SK-N-SH treated with all-trans-retinoic acid at 6 μM for 48 hours (cell line): ENCODE measurements at regions not wholly inside any gene's neighbourhood (a gene's known extent, or its start where the extent isn't known, plus 50 kb on each side); places are given as distances from the start of the nearest gene placed in this dataset.

ENCODE experiments used
- BACH2 ChIP-seq: fragments of 250-450 bp; sonication (Bioruptor Pico); IDR thresholded peaks from 2 replicates; pipeline ENCODE4 v1.9.0; 2021; ENCODE audit warnings: mild to moderate bottlenecking, borderline replicate concordance
- CREB5 ChIP-seq: fragments of 250-450 bp; sonication (Bioruptor Pico); IDR thresholded peaks from 2 replicates; pipeline ENCODE4 v1.5.1; 2020; ENCODE audit warnings: low read depth, mild to moderate bottlenecking, moderate library complexity
- CSDC2 ChIP-seq: fragments of 250-450 bp; sonication (Bioruptor Pico); IDR thresholded peaks from 2 replicates; pipeline ENCODE4 v1.5.0; 2020; ENCODE audit warnings: mild to moderate bottlenecking, moderate library complexity
- OSR1 ChIP-seq: fragments of 250-450 bp; sonication (Bioruptor Pico); IDR thresholded peaks from 2 replicates; pipeline ENCODE4 v1.8.0; 2022; ENCODE audit warnings: moderate library complexity, mild to moderate bottlenecking, inconsistent platforms
- RARB ChIP-seq: fragments of 250-450 bp; sonication (Bioruptor Pico); IDR thresholded peaks from 2 replicates; pipeline ENCODE4 v1.8.0; 2021; ENCODE audit warnings: mild to moderate bottlenecking, moderate library complexity
- TCF4 ChIP-seq: fragments of 250-450 bp; sonication (Bioruptor Pico); IDR thresholded peaks from 2 replicates; pipeline ENCODE4 v1.8.0; 2021; ENCODE audit warnings: mild to moderate bottlenecking, moderate library complexity, borderline replicate concordance
- ZFP3 ChIP-seq: fragments of 250-450 bp; sonication (Bioruptor Pico); IDR thresholded peaks from 2 replicates; pipeline ENCODE4 v1.5.0; 2020; ENCODE audit warnings: mild to moderate bottlenecking, moderate library complexity
- ZFP30 ChIP-seq: fragments of 450-650 bp; formaldehyde crosslinking; IDR thresholded peaks from 2 replicates; pipeline ENCODE4 v1.5.0; 2022; ENCODE audit warnings: mild to moderate bottlenecking, moderate library complexity
- ZNF70 ChIP-seq: fragments of 450-650 bp; formaldehyde crosslinking; IDR thresholded peaks from 2 replicates; pipeline ENCODE4 v1.5.0; 2020; ENCODE audit warnings: mild to moderate bottlenecking, moderate library complexity
- ZNF8 ChIP-seq: fragments of 450-650 bp; formaldehyde crosslinking; IDR thresholded peaks from 2 replicates; pipeline ENCODE4 v1.5.0; 2020; ENCODE audit warnings: mild to moderate bottlenecking, moderate library complexity
- TF ChIP-seq, protein P1 (sequence below): fragments of 250-450 bp; sonication (Bioruptor Pico); IDR thresholded peaks from 2 replicates; pipeline ENCODE4 v1.5.1; 2021; ENCODE audit warnings: mild to moderate bottlenecking, moderate library complexity
- TF ChIP-seq, protein P2 (sequence below): fragments of 250-450 bp; sonication (Bioruptor Pico); IDR thresholded peaks from 2 replicates; pipeline ENCODE4 v1.8.0; 2021; ENCODE audit warnings: low read depth, mild to moderate bottlenecking, moderate library complexity, borderline replicate concordance
- TF ChIP-seq, protein P3 (sequence below): fragments of 250-450 bp; sonication (Bioruptor Pico); IDR thresholded peaks from 2 replicates; pipeline ENCODE4 v1.5.0; 2020; ENCODE audit warnings: mild to moderate bottlenecking, moderate library complexity
- TF ChIP-seq, protein P4 (sequence below): fragments of 250-450 bp; sonication (Bioruptor Pico); IDR thresholded peaks from 2 replicates; pipeline ENCODE4 v1.8.0; 2020; ENCODE audit warnings: mild to moderate bottlenecking, moderate library complexity, borderline replicate concordance

DNA sequence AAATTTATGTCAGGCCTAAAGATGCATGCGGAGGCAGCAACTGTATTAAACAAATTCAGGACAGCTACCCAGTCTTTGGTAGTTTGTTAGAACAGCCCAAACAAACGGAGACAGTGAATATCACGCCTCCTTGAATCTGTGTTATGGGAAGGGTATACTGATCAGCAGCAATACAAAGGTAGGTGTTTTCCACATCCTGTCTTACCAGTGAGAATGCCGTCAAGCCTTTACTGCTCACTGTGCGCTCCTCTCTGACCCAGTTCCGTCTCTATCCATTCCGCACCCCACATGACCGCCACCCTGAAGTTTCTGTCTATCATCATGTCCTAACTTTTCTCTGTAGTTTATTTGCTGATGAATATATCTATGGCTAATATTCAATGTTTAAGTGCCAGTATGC is 473.3 kb downstream of the LPIN1 start:
- TF ChIP-seq CREB5 (CRISPR knock-in tag), result no peak
- TF ChIP-seq, protein P1, sequence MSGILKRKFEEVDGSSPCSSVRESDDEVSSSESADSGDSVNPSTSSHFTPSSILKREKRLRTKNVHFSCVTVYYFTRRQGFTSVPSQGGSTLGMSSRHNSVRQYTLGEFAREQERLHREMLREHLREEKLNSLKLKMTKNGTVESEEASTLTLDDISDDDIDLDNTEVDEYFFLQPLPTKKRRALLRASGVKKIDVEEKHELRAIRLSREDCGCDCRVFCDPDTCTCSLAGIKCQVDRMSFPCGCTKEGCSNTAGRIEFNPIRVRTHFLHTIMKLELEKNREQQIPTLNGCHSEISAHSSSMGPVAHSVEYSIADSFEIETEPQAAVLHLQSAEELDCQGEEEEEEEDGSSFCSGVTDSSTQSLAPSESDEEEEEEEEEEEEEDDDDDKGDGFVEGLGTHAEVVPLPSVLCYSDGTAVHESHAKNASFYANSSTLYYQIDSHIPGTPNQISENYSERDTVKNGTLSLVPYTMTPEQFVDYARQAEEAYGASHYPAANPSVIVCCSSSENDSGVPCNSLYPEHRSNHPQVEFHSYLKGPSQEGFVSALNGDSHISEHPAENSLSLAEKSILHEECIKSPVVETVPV (CRISPR knock-in tag), result no peak
- TF ChIP-seq OSR1 (CRISPR knock-in tag), result no peak
- TF ChIP-seq RARB (CRISPR knock-in tag), result no peak
- TF ChIP-seq, protein P2, sequence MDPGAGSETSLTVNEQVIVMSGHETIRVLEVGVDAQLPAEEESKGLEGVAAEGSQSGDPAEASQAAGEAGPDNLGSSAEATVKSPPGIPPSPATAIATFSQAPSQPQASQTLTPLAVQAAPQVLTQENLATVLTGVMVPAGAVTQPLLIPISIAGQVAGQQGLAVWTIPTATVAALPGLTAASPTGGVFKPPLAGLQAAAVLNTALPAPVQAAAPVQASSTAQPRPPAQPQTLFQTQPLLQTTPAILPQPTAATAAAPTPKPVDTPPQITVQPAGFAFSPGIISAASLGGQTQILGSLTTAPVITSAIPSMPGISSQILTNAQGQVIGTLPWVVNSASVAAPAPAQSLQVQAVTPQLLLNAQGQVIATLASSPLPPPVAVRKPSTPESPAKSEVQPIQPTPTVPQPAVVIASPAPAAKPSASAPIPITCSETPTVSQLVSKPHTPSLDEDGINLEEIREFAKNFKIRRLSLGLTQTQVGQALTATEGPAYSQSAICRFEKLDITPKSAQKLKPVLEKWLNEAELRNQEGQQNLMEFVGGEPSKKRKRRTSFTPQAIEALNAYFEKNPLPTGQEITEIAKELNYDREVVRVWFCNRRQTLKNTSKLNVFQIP, result no peak
- TF ChIP-seq ZNF70 (CRISPR knock-in tag), result no peak
- no peak for TF ChIP-seq ZNF8 (CRISPR knock-in tag)
- TF ChIP-seq, protein P3, sequence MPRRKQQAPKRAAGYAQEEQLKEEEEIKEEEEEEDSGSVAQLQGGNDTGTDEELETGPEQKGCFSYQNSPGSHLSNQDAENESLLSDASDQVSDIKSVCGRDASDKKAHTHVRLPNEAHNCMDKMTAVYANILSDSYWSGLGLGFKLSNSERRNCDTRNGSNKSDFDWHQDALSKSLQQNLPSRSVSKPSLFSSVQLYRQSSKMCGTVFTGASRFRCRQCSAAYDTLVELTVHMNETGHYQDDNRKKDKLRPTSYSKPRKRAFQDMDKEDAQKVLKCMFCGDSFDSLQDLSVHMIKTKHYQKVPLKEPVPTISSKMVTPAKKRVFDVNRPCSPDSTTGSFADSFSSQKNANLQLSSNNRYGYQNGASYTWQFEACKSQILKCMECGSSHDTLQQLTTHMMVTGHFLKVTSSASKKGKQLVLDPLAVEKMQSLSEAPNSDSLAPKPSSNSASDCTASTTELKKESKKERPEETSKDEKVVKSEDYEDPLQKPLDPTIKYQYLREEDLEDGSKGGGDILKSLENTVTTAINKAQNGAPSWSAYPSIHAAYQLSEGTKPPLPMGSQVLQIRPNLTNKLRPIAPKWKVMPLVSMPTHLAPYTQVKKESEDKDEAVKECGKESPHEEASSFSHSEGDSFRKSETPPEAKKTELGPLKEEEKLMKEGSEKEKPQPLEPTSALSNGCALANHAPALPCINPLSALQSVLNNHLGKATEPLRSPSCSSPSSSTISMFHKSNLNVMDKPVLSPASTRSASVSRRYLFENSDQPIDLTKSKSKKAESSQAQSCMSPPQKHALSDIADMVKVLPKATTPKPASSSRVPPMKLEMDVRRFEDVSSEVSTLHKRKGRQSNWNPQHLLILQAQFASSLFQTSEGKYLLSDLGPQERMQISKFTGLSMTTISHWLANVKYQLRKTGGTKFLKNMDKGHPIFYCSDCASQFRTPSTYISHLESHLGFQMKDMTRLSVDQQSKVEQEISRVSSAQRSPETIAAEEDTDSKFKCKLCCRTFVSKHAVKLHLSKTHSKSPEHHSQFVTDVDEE (CRISPR knock-in tag), result no peak
- no peak for TF ChIP-seq TCF4 (CRISPR knock-in tag)
- TF ChIP-seq ZFP3 (CRISPR knock-in tag), result no peak
- TF ChIP-seq, protein P4, sequence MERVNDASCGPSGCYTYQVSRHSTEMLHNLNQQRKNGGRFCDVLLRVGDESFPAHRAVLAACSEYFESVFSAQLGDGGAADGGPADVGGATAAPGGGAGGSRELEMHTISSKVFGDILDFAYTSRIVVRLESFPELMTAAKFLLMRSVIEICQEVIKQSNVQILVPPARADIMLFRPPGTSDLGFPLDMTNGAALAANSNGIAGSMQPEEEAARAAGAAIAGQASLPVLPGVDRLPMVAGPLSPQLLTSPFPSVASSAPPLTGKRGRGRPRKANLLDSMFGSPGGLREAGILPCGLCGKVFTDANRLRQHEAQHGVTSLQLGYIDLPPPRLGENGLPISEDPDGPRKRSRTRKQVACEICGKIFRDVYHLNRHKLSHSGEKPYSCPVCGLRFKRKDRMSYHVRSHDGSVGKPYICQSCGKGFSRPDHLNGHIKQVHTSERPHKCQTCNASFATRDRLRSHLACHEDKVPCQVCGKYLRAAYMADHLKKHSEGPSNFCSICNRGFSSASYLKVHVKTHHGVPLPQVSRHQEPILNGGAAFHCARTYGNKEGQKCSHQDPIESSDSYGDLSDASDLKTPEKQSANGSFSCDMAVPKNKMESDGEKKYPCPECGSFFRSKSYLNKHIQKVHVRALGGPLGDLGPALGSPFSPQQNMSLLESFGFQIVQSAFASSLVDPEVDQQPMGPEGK (CRISPR knock-in tag), result no peak
- no peak for TF ChIP-seq BACH2 (CRISPR knock-in tag)
- no peak for TF ChIP-seq CSDC2
- TF ChIP-seq ZFP30 (CRISPR knock-in tag), result no peak
